Ramos (cell line): ENCODE measurements at regions not wholly inside any gene's neighbourhood (a gene's known extent, or its start where the extent isn't known, plus 50 kb on each side); places are given as distances from the start of the nearest gene placed in this dataset.

ENCODE experiments used
- in situ Hi-C: fragments of 300-500 bp; cut with MboI; formaldehyde crosslinking; loops from one replicate; pipeline ENCODE4 v1.14.3; 2022; ENCODE audit warnings: low sequenced_read_pairs; ENCODE audit not compliant: unreplicated experiment

DNA sequence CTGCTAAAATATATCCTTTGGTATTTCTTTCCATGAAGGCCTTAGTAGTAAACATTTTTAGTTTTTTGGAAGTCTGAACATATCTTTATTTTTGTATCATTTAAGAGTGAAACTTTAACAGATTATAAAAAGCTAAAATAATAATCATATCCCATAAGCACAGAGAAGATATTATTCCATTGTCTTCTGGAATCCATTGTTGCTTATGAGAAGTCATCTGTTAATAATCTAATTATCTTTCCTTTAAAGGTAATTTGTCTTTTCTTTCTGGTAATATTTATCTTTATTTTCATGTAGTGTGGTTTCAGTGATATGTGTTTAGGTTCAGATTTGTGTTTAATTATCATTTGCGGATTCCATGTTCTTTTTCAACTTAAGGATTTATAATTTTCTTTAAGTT is 261.7 kb downstream of the MSRB3 start:
- in situ Hi-C loops, result no loop called here

DNA sequence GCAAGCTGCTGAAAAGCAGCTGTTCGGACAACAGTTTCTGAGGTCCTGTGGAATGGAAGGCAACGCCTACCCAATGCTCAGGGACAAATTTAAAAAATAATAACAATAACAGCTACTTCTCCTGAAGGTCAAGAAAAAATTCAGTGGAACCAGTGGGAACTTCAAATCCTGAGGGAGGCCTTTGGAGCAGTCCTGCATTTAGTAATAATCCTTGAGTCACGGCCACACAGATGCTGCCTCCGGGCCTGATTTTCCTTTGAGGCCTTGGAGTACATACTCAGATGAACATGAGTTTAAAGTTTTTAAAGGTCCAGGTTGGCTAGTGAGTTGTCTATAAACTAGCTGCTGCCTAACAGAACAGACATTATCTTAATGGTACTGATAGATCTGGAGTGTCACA is 268.0 kb downstream of the MSRB3 start:
- in situ Hi-C loops, result no loop called here

DNA sequence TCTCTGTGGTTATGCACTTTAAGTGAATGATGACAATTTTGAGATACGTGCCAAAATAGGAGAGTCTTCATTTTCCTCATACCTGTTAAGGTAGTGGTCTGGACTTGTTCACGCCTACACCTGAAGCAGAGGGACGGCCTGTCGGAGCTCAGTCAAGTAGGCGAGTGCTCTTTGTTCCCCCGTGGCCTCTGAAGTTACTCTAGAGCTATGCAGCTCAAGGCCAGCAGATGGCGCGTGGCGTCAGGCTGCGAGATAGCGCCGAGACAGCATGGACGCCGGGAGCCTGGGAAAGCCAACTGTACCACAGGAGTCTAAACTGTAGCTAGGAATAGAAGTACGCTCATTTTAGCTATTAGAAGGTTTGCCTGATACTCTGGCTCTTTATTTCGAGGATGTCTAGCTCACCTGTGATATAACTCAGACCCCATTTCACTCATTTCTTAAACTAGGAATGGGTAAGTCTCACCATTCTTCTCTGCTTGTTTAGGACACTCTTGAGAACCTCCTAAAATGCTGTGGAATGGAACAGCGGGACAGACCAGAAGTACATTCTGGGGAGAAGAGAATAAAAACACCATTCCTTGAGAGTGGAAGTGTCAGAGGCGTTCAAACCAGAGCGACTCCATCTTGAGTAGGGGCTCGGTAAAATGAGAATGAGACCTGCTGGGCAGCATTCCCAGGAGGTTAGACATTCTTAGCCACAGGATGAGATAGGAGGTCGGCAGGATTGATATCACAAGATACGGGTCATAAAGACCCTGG is 267.4 kb upstream of the HMGA2 start:
- in situ Hi-C loops, result loop anchor here (25.0 kb wide), 1 partner anchor 1155 kb away; no protein-coding TSS in a partner anchor

DNA sequence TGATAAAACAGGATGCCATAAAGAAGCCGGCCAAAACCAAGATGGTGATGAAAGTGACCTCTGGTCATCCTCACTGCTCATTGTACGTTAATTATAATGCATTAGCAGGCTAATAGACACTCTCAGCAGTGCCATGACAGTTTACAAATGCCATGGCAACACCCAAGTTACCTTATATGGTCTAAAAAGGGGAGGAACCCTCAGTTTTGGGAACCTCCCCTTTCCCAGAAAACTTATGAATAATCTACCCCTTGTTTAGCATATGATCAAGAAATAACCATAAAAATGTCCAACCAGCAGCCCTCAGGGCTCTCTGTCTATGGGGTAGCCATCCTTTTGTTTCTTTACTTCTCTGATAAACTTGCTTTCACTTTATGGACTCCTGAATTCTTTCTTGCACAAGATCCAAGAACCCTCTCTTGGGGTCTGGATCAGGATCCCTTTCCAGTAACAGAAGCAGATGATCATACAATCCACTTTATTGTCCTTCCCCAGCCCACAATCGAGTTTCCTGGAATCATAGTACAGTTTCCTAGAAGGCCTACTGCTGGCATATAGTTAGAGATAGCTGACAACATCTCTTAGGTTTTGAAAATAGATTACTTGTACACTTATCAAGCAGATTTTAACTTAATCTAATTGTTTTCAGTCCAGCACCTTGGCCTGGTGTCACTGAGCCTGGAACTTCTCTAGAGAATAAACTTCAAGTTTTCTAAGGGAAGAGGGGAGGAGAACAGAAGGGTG is 266.7 kb upstream of the HMGA2 start:
- in situ Hi-C loops, result loop anchor here (25.0 kb wide), 1 partner anchor 1155 kb away; no protein-coding TSS in a partner anchor

DNA sequence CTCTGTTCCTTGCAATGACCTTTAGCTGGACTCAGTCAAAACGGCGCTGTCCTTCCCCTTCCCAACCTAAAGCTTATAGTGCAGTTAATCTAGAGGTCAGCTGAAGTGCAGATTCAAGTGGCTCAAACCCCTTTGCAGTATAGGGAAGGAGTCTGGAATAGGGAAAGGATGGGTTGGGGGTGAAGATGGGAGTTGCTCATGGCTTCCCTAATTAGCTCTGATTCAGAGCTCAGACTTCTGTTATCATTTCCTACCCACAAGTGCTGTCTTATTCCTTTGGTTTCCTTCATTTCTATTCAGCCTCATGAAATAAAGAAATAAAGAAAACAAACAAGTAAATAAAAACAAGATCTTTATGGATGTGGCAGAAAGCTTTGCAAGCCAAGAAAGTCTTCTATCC is 264.0 kb upstream of the HMGA2 start:
- in situ Hi-C loops, result loop anchor here (25.0 kb wide), 1 partner anchor 1152 kb away; no protein-coding TSS in a partner anchor

DNA sequence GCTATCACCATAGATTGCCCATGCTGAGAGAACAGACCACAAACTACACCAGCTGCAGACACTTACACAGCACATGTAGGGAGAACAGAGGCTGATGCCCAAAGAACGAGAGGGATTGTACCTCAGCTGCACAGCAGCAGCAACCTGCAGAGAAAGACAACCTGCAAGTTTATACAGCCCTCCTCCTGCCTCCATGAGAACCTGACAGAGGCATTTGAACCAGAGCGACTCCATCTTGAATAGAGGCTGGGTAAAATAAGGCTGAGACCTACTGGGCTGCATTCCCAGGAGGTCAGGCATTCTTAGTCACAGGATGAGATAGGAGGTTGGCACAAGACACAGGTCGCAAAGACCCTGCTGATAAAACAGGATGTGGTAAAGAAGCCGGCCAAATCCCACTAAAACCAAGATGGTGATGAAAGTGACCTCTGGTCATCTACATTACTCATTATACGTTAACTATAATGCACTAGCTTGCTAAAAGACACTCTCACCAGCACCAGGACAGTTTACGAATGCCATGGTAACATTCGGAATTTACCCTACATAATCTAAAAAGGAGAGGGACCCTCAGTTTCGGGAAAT is 262.4 kb upstream of the HMGA2 start:
- in situ Hi-C loops, result loop anchor here (25.0 kb wide), 1 partner anchor 1150 kb away; no protein-coding TSS in a partner anchor

DNA sequence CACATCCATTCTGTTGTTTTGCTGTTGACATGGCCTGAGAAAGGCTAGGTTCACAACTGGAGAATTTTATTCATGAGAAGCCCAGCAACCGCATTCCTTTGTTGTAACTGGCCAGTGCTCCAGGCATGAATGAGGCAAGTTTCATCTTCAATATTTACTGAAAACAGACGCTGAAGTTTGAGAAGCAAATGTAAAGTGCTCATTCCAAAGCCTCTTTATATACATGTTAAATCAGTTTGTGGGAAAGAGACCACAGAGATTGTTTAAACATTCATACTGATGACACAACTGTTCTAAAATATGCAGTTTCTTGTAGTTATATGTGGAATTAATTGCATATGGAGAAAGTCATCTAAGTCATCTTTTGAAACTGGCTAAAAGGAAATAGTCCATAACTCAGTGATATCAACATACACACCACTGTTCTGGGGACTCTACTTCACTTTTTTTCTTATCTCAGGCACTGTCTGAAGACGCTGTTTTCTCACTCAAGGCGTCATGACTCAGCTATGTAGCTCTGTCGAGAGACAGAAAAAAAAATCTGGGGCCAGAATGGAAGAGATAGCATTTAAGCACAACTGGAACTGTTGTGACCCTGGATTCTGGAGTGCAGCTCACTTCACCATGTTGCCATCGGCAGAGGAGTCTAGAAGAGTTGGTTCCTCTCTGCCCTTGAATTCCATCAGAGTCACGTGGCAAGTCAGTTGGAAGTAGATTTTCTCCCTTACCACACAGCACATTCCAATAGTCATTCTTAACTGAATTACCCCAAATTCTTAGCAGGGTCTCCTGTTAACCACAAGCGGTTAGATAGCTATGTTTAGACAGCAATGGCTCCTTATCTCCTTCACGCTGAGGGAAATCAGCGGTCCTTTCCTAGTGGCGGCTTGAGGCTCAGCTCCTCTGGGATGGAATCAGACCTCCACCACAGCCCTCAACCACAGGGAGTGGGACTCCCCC is 258.4 kb upstream of the HMGA2 start:
- in situ Hi-C loops, result loop anchor here (25.0 kb wide), 1 partner anchor 1146 kb away; no protein-coding TSS in a partner anchor

DNA sequence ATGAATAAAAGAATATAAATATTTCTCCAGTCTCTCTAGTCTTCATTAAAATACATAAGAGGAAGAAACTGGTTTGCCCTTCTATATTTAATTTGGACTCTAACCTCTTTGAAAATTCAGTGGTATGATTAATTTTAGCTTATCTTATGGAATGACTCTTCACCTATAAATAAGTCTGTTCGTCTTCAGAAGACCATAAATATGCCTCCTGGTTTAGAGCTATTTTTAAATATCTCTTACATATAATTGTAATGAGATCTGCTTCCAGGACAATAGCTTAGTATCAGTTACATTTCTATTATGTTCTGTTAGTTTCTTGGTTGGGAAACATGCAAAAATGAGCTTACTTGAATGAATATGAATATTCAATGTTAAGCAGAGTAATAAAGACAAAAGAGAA is 257.5 kb upstream of the HMGA2 start:
- in situ Hi-C loops, result loop anchor here (25.0 kb wide), 1 partner anchor 1146 kb away; no protein-coding TSS in a partner anchor

DNA sequence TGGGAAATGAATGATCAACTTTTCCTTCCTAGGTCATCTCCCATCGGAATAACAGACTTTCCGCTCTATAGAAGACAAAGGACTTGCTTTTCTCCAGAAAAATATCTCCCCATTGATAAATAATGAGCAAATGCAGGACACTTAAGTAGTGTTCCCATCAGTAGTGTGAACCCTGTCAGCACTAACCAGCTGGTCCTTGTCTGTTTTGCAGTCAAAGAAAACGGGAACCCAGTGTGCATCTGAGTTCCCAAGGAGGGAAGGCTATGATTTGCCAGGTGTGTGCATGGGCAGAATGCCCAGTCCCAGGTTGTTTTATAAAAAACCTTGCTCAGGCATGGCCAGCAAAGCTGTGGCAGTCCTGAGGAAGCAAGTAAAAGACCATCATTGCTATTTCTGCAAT is 256.5 kb upstream of the HMGA2 start:
- in situ Hi-C loops, result loop anchor here (25.0 kb wide), 1 partner anchor 1144 kb away; no protein-coding TSS in a partner anchor

DNA sequence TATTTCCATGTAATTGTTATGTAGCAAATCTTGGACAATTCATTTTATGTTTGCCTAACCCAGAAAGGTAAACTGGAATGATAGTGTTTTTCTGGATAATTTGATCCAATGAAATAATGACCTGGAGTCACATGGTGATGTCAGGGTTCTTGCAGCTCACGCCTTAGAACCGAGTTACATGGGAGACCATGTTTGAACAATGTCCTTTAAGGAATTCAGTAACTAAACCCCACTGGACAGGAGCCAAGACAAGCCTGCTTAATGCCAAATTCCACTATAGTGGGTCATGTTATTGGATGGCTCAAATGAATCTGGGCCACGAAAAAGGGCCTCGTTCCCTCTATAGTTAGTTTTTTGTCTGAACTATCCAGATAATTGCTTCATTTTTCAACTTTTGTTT is 255.8 kb upstream of the HMGA2 start:
- in situ Hi-C loops, result loop anchor here (25.0 kb wide), 1 partner anchor 1144 kb away; no protein-coding TSS in a partner anchor

DNA sequence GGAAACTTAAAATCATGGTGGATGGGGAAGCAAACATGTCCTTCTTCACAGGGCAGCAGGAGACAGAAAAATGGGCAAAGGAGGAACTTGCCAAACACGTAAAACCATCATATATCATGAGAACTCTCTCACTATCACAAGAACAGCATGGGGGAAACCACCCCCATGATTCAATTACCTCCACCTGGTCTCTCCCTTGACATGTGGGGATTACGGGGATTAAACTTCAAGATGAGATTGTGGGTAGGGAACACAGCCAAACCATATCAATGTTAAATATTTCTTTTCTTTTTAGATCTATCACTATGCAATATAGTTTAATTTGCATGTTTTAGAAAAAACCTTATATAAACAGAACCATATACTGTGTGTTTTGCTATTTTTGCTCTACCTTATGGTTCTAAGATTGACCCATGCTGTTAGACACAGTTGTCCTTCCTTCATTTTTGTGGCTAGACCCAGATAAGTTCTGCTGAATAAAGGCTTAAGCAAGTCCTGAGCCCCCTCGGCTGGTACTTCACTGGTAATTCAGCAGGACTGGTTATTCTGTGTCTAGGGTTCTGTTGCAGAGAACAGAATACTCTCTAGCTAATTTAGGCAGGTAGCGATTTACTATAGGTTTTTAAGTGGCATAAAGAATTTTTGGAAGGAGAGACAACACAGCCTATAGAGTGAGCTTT is 253.7 kb upstream of the HMGA2 start:
- in situ Hi-C loops, result loop anchor here (25.0 kb wide), 1 partner anchor 1142 kb away; no protein-coding TSS in a partner anchor

DNA sequence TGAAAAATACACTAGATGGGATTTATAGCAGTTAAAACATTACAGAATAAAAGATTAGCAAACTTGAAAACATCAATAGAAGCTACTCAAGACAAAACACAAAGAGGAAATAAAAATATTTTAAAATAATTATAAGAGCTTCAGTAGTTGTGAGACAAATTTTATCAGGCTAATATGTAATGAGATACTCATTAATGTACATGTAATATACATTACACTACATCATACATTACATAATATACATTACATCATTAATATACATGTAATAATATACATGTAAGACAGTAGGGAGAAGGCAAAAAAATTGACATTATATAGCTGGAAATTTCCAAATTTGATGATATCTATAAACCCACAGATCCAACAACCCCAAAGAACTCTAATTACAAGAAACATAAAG is 249.4 kb upstream of the HMGA2 start:
- in situ Hi-C loops, result loop anchor here (25.0 kb wide), 1 partner anchor 1137 kb away; no protein-coding TSS in a partner anchor

DNA sequence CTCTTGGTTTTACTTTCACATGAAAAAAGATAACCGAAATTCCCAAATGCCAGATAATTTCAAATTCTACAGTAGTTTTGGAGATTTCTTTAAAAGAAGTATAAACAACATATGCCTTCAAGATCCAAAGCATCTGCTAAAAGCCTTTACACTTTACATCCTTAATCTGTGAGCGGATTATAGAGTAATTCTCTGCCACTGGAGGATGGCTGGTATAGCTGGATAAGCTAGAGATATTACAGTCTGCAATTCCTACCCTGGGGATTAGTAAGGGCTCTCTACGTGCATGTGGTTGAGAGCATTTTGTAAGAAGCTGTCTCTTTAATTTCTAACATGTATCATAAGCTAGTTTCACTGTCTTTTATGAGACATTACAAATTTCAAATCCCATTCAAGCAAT is 240.3 kb upstream of the HMGA2 start:
- in situ Hi-C loops, result no loop called here

DNA sequence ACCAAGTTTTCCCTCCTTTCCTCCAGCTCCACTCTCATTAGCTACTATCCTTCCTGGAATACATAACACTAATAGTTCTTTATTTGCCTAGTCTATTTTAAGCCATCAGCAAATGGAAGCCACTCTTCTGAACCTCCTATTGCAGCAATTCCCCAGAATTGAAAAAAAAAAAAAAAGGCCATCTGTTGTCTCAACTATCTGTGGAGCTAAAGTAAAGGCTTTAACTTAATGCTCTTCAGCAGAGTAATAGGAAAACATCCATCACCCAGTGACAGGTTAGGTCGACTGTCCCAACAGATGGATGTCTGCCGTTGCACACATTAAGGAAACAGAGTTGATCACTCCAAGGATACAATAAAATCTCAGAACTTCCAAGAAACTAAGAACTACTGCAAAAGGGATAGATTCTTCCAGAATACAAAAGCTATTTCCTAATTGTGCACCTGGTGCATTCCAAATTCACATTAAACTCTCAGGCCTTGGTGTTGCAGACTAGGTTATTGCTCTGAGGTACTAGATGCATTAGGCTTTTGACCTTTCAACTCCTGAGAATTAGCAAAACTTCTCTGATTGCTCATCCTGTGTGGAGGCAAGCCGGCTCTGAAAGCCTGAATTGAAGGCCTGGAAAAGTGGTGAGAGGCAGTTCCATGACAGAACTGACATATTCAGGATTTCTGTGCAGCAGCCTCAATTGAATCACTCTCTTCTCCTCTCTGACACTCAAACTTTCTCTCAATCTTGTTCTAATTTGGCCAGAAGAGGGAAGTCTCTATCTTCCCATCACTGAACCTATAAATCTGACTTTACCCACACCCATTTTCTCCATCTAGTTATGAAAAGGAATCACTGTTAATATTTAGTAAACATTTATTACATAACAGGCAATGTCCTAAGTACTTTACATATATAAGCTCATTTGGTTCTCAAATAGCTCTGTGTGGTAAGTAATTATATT is 238.4 kb upstream of the HMGA2 start:
- in situ Hi-C loops, result no loop called here

DNA sequence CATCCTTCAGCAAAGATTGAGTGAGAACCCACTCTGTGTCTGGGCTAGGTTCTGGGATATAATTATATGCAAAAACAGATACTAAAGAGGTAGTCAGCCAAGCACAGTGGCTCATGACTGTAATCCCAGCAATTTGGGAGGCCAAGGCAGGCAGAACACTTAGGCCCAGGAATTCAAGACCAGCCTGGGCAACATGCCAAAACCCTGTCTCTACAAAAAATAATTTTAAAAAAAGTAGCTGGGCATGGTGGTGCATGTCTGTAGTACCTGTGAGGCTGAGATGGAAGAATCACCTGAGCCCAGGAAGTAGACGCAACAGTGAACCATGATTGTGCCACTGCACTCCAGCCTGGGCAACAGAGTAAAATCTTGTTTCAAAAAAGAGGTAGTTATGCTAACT is 237.5 kb upstream of the HMGA2 start:
- in situ Hi-C loops, result no loop called here

DNA sequence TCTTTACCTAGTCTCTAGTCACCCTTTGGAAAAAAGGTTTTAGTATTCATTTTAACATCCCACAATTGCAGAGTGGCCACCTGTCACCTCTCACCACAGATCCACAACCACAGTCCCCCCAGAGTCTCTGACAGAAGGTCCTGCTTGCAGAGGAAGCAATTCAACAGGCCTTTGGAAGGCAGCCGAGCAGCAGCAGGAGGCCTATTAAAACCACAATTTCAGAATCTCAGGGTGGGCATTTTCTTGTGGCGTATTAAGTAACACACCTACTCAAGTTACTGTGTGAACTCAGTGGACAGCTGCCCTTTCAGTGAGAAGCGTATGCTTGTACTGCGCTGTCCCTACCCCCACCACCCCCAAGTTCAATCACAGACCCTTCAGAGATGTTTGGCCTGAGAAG is 234.0 kb upstream of the HMGA2 start:
- in situ Hi-C loops, result no loop called here

DNA sequence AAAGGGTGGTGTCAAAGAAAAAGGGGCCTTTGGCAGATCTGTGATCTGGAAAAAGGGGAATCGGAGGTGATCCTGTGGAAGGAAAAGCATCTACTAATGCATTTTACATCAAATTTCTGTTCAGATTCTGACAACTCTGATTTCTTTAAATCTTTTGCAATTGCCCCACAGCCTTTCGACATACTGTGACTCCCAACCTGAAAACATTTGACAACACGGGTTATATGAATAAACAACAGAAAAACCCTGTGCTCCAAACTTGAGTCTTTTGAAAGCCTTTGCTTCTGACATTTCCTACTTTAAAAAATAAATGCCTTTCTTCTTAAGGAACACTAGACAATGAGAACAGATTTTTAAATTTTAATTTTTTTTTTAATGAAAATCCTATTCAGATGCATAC is 231.9 kb upstream of the HMGA2 start:
- in situ Hi-C loops, result no loop called here

DNA sequence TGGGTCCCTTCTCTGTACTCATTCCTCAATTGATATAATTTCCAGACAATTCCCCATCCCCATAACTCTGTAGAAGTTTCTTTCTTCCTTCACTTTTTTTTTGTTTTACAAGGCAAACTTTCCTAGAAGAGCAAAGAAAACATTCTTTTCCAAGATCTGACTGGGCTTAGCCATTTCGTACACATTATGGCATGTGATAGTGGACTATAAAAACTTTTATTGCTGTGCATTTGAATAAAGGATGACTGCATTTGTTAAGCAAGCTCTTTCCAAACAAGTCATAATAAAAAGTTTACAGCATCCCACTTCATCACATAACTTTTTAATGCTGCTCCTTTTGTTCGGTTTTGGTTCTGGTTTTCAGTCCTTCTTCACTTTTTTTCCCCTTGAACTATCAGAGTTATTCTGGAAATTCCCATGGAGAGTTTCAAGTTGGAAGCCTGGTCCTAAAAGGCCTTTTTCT is 231.0 kb upstream of the HMGA2 start:
- in situ Hi-C loops, result no loop called here
